Fibroblast of peridontal ligament (primary cell): ENCODE measurements at regions not wholly inside any gene's neighbourhood (a gene's known extent, or its start where the extent isn't known, plus 50 kb on each side); places are given as distances from the start of the nearest gene placed in this dataset.
"Not testable (repeated sequence)": the region's sequence is repeated elsewhere in the genome, so short reads cannot be mapped to it uniquely, and the experiment has no call there.

Experiments
- DNase-seq: peaks from one replicate; pipeline ENCODE4 v3.0.0-alpha.2; 2010; ENCODE audit errors: extremely low read depth

DNA sequence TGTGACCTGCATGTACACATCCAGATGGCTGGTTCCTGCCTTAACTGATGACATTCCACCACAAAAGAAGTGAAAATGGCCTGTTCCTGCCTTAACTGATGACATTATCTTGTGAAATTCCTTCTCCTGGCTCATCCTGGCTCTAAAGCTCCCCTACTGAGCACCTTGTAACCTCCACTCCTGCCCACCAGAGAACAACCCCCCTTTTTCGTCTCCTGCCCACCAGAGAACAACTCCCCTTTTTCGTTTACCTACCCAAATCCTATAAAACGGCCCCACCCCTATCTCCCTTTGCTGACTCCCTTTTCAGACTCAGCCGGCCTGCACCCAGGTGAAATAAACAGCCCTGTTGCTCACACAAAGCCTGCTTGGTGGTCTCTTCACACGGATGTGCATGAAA, 212.2 kb downstream of the KITLG start:
- not testable (repeated sequence) for DNase-seq

DNA sequence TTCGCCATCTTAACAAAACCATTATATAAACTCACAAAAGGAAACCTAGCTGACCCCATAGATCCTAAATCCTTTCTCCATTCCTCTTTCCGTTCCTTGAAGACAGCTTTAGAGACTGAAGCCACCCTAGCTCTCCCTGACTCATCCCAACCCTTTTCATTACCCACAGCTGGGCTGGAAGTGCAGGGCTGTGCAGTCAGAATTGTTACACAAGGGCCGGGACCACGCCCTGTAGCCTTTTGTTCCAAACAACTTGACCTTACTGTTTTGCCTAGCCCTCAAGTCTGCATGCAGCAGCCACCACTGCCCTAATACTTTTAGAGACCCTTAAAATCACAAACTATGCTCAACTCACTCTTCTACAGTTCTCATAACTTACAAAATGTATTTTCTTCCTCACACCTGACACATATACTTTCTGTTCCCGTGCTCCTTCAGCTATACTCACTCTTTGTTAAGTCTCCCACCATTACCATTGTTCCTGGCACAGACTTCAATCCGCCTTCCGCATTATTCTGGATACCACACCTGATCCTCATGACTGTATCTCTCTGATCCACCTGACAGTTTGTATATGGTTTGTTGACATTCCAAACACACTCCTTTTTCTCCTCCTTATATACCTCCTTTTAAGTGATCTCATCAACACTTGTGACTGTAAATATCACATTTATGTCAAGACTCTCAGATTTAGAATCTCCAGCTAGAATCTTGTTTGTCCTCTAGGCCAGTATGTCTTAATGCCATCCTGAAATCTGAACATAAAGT, 208.7 kb downstream of the KITLG start:
- peak; percentile 37 for DNase-seq

DNA sequence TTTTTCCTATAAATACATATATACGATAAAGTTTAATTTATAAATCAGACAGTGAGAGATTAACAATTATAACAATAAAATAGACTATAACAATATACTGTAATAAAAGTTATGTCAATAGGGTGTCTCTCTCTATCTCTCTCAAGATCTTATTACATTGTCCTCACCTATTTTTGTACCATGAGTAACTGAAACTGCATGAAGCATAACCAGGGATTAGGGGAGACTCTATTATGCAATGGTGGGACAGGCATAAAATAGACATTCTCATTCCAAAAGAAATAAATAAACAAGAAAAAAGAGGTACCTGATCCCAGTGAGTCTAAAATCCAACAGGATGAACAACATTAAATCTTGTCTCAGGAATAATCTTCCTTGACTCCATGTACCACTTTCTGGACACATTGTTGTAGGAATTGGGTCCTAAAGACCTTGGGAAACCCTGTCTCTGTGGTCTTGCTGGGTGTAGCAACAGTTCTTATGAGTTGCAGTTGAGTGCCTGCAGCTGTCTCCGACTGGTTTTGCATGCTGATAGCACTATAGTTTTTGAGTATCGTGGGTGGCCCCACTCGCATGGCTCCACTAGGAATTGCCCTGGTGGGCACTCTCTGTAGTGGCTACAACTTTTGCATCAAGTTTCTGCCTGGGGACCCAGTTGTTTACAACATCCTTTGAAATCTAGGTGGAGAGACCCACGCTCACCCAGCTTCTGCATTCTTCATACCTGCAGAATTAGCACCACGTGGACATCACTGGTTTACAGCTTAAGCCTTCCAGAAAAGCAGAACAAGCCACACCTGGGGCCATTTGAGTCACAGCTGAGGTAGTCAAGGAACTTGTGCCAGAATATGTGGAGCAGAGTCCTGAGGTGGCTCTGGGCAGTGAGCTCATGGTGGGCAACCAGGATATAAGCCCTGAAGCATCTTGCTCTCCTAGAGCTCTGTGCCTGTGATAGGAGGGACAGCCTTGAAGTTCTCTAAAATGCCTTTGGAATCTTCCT, 204.7 kb downstream of the KITLG start:
- DNase-seq: no peak

DNA sequence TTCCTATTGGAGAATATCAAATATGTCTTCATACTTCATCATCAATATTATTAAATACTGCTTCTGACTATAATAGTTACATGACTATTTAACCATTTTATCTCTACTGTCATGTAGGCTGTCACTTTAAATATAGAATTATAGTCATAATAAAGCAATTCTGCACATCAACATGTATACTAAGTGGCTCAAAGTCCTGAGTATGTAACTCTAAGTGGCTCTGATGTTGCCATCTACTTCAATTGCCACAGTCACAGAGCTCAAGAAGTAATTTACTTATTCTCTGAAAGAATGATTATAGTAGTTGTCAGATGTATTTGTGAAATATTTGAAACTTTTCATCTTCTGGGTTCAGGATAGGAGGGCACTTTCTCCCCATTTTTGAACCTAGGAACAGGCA, 202.3 kb downstream of the KITLG start:
- DNase-seq: no peak

DNA sequence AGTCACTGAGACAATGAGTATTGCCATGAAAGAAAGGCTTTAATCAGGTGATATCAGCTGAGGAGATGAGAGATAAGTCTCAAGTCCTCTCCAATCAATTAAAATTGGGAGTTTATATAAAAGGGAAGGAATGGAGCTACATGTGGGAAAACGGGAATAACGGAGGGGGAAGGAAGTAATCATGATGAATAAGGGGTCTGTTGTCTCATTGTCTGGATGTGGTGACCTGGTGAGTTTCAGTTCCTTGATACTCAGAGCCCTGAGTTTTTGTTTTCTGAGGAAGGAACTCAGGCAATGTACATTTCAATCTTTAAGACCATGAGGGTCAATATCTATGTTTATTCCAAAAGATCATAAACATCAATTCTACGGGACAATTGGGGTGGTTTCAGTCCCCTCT, 198.8 kb downstream of the KITLG start:
- no peak for DNase-seq

DNA sequence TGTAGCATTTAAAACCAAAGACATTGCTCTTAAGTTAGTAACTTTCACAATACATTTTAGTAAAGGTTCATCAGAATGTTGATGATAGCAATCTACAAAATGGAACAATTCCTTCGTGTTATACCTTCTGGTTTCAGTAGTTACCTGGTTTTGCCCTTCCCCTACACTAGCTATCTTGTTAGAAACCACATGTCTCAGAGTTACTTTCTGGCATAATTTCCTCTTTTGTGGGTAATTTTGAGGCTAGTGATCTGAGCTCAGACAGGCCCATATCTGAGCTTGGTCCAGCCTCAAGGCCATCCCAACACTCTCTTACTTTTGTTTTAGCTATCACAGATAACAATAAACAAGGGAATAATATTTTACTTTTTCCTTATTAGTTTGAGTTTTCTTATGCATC, 196.9 kb downstream of the KITLG start:
- no peak for DNase-seq

DNA sequence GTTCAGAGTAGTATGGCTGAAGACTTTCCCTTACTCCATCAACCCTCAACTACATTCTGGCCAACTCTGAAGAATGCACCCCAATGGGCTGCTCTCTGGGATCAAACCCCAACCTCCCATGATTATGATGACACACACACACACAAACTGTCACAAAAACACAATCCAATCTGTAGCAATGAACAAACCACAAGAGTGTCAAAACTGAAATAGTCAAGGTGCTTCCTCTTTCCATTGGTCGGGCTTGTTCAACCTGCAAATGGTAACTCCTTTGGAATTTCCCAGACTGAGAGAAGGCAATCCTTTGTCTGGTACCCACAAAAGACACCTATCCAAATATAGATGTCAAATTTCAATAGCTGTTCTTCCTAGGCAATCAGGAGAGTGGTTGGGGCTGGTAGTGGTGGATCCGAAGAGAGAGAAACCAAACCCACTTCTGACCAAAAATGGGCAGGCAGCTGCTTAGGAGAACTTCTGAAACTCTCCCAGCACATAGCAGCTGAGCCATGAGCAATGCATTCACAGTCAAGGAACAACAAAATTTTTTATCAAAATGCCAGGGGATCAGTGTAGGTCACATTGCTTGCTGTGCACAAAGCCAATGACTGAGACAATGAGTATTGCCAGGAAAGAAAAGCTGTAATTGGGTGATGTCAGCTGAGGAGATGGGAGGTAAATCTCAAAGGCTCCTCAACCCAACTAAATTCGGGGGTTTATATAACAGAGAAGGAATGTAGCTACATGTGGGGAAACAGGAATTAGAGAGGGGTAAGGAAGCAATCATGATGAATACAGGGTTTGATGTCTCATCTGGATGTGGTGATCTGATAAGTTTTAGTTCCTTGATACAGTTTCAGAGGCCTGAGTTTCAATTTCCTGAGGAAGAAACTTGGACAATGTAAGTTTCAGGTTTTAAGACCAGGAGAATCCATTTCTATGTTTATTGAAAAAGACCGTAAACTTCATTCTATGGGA, 191.4 kb downstream of the KITLG start:
- DNase-seq: peak; percentile 84

DNA sequence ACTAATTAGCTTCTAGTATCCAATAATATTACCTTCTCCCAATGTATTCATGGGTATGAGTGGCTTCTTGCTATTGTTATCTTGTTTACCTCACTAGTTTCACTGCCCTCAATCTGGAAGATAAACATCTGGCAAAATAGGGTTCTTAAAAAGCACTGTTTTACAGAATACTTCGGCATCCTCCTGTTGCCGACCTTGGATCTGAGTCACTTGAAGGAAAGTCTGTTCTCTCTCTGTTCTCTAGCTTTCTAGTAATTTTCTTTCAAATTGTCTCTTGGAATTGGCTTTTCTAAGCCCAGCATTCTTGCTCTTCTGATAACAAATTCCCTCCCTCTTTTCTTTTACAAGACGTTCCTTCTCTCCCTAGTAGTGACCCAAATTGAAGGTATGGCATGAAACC, 189.5 kb downstream of the KITLG start:
- no peak for DNase-seq

DNA sequence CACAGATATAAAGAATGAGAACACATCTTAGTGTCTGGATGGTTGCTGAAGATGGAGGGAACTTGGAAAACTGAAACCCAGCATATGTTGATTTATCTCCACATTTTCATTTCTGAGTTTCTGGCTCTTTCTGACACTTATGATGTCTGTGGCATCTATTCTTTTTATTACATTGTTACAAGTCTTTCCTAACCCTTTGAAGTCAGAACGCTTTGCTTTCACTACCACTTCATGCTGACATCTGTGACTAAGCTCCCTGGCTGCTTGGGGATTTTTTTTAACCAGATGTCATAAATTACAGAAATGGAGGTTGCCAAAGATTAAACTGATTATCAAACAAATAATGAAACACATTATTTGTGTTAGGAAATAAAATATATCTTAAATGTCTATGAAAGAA, 188.7 kb downstream of the KITLG start:
- peak; percentile 98 for DNase-seq

DNA sequence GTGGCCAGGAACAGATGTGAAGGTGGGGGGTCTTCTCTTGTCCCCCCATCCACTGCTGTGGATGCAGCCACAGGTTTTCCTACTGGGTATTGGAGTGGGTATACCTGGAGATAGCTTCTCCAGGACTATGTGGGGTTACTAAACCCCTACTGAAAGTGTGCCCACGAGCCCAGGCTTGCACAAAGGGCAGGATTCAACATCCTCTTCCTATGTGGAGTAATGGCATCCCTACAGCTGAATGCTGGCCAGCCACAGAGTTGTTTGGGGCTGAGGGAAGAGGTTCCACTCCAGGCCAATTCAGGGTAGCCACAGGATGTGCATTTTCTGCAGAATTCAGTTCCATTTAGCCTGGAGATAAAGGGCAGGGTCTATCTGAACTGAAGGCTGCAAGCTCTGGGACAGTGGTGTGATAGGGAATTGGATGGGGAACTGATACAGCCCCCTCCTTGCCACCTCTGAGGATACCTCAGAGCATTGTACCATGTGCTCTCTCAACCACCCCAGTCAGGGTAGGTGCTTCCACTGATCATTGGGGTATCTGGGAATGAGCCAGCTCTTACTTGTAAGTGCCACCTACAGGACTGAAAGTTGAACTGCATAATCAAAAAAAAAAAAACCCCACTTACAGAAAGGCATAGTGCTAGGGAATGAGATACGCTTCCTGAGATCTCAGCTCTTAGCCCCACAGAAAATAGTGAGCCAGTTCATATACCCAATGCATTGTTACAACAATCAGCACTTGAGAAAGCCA, 187.1 kb downstream of the KITLG start:
- DNase-seq: no peak

DNA sequence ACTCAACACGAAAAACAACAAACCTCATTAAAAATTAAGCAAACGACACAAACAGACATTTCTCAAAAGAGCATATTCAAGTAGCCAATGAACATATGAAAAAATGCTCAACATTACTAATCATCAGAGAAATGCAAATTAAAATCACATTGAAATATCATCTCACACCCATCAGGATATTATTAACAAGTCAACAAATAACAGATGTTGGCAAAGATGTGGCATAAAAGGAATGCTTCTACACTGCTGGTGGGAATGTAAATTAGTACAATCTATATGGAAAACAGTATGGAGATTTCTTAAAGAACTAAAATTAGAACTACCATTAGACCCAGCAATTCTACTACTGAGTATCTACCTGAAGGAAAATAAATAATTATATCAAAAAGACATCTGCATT, 182.2 kb downstream of the KITLG start:
- no peak for DNase-seq

DNA sequence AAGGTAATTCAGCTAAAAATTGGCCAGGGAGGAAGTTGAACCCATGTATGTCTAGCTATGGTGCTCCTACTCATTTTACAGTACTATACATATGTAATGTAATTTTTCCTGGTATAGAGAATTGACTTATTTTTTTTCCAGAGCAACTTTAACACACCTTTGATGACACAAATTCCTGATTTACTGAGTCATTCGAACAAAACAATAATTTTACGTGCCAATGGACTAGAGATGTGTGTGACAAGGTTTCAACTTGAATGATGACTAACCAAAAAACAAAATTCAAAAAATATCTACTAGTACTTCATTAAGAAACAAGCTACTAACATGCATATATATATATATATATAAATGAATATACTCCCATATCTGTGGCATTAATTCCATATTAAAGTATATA, 180.5 kb downstream of the KITLG start:
- no peak for DNase-seq

DNA sequence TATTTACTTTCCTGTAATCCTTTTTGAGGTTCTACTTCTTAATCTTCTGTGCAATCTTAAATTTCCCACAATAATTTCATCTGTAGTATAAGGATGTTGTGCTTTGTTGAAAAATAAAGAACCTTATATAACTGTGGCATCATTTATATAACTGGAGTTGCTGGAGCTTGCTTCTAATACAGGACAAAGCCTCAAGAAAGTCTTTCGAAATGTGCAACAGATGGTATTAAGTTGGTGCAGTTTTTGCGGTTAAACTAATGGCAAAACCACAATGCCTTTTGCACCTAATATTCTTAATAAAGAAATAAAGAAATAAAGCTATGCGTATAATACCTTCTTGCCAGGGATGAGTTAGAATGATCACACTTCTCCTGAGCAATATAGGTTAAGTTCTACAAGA, 180.0 kb downstream of the KITLG start:
- no peak for DNase-seq

DNA sequence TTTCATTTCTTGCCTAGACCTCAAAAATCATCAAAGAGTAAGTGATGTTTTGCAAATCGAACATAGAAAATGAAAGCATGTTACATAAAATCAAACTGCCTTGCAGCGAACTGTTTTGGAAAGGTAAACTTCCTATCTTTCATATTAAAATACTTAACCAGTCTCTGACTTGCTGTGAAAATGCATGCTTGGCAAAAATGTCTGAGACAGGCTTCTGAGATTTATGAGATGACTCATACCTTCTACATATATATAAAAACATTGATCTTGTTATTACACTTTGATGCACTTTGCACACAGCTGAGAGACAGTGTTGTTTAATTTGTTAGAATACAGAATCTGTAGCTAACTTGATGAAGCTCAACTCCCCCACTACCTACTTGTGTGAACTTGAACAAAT, 179.1 kb downstream of the KITLG start:
- DNase-seq: peak; percentile 63

DNA sequence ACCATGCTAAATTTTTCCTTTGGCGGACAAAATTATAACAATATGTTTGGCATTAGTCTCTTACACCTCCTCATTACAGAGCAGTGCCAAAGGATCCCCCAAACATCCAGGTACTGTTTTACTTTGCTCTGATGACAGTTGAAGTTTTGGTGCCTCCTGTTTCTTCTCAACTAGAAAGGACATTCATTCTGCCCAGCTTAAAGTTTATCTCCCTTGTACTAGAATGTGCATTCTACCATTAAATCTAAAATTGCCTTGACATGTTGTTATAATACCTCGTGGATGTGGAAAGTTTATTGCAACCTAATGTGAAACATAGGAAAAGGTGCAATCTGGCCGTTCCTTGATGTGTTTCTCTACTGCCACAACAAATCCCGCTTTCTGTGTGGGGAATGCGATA, 173.4 kb downstream of the KITLG start:
- no peak for DNase-seq

DNA sequence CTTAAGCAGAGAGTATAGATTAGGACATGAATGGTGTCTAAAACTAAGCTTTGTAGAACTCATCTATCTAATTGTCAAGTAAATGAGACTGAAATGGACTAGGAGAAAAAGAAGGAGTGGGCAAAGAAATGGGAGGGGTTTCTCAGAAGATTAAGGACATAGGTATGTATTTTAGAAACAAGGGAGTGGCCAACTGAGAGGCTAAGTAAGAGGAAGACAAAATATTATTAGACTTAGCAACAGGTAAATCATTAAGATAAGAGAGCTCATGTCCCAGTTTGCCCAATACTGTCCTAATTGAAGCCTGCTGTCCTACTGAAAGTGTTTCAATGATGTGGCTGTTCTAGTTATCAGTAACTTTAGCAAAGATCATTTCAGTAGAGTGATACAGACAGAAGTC, 171.4 kb downstream of the KITLG start:
- no peak for DNase-seq

DNA sequence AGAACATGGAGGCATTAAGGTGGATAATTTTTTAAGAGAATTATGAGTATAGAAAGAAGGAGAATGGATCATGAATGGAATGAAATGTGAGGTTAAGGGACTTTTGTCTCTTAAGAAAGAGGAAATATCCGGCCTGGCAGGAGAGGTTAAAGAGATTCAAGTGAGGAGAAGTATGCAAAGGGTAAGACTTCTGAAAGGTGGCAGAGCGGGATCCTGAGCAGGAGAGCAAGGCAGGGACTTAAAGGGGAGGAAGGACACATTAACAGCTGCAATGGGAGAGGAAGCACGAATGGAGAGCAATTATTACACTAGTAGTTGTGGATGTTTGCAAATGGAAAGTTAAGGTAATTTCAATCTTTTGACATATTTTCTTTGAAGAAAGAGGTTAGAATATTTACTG, 171.0 kb downstream of the KITLG start:
- no peak for DNase-seq

DNA sequence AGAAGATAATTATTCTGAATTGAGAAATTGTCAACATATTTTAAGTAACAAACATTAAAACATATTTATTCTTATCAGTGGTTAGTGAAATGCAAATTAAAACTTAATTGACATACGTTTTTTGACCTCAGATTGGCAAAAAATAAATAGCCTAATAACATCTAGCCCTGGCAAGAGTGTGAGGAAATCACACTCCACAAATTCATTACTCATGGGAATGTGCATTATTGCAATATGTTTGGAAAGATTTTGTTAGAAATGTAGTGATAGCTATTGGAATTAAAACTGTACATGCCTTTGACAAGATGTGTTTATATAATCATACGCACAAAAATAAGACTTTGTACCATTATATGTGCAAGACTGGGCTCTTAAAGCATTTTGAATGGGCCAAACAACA, 168.6 kb downstream of the KITLG start:
- DNase-seq: no peak

DNA sequence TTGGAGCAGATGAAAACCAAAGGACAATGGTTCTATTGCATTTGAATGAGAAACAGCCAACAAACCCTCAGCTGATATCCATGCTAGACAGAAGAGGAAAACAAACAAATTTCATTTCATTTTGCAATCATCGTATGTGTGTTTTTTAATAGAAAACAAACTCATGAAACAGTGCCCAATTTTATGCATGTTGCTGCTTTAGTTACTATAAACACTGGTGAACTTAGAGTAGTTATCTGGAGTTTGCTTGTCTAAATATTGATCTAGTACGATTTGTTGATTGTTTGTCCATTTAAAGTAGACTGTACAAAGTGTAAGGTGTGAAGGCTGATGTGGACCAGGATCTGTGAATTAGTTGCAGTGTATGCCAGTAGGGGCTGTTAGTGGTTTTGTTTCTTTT, 166.6 kb downstream of the KITLG start:
- no peak for DNase-seq

DNA sequence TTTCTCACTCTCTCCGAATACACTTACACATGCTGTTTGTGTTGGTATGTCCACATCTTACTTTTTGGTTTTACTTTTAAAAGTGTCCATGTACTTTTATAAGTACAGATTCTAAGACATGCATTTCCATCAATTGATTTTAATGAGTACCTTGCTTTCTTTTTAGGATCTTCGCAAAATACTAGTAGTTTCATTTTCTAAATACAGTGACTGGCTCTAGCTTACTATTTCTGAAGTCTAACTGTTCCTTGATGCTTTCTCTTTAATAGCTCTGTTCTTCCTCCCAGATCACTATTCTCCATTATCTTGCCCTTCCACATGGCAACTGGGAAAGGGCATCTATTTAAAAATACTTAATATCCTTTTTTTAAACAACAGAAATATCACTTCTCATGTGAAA, 164.1 kb downstream of the KITLG start:
- DNase-seq: no peak

DNA sequence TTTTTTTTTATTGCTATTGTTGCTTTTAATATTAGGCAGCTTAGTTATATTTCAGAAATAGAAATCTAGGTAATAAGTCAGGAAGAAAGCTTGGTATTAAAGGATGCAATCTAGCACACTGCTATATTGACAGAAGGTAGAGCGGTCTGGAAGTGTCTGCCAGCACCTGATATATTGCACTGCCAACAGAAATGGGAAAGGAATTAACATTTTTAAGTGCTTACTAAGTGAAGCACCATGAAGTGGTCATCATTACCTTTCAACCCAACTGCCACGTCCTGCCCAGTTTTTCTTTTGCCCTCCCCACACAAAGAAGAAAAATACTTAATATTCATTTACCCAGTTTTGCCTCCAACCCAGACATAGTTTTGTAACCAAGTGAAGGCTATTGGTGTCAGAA, 163.5 kb downstream of the KITLG start:
- no peak for DNase-seq
